Tibial artery (tissue), 4 donors: ENCODE measurements at regions not wholly inside any gene's neighbourhood (a gene's known extent, or its start where the extent isn't known, plus 50 kb on each side); places are given as distances from the start of the nearest gene placed in this dataset.

ENCODE experiments used
- DNase-seq, 2 donors: peaks; one replicate each; pipeline ENCODE4 v3.0.0-alpha.2; 2019
- H3K27ac ChIP-seq, 2 donors: fragments of 200-600 bp; sonication (generic) in 1 of 2; 1 replicate in 1 of 2; 2 replicates in 1 of 2; pipeline ENCODE4 v1.5.1; 2018 to 2019; ENCODE audit warnings: mild to moderate bottlenecking in 1 of 2
- H3K27me3 ChIP-seq, 2 donors: fragments of 200-600 bp; sonication (generic) in 1 of 2; one replicate each; pipeline versions ENCODE4 v1.5.1 to v1.6.0; 2016 to 2019
- H3K36me3 ChIP-seq, 3 donors: fragments of 200-600 bp; sonication (generic) in 2 of 3; one replicate each; pipeline ENCODE4 v1.5.1; 2016 to 2019; ENCODE audit warnings: mild to moderate bottlenecking in 2 of 3
- H3K4me1 ChIP-seq, 4 donors: fragments of 200-600 bp; sonication (generic) in 2 of 4; 1 replicate in 3 of 4; 2 replicates in 1 of 4; pipeline ENCODE4 v1.5.1; 2016 to 2019
- H3K4me3 ChIP-seq, 2 donors: fragments of 200-600 bp; sonication (generic) in 1 of 2; 1 replicate in 1 of 2; 2 replicates in 1 of 2; pipeline ENCODE4 v1.5.1; 2018 to 2019; ENCODE audit warnings: mild to moderate bottlenecking in 2 of 2
- H3K9me3 ChIP-seq, 3 donors: fragments of 200-600 bp; sonication (generic) in 1 of 3; one replicate each; pipeline ENCODE4 v1.5.1; 2016 to 2019
- CTCF ChIP-seq, 2 experiments: fragments of 200-600 bp in 1 of 2; fragments of 450-650 bp in 1 of 2; IDR thresholded peaks; one replicate each; pipeline ENCODE4 v1.5.1; 2017 to 2019; ENCODE audit warnings: antibody characterized with exemption in 2 of 2, mild to moderate bottlenecking in 1 of 2, moderate library complexity in 1 of 2
- intact Hi-C: fragments of 100-400 bp; cut with DNase I; formaldehyde crosslinking; loops from one replicate; pipeline ENCODE4 v1.15.0; 2023; ENCODE audit warnings: low total_unique reads

GRCh38 chr4:187183826-187184225 is 460.2 kb upstream of the FAT1 start:
- Histone ChIP-seq H3K4me1 (peaks cover 0 to 2% (median 0%) of the 10 kb centered on the region in 4 donors), H3K9me3 (no peaks in the 10 kb centered on the region), H3K36me3 (no peaks in the 10 kb centered on the region), H3K4me3 (no peak overlapping the region), H3K27me3 (no peaks in the 10 kb centered on the region), H3K27ac (no peak overlapping the region)
- DNase-seq: no peak
- intact Hi-C loops: no loop called here
- no peak for TF ChIP-seq CTCF (IDR thresholded peaks at IDR 0.05)

- H3K4me1 ChIP-seq: no peaks in the 10 kb centered on the region
- no peaks in the 10 kb centered on the region for H3K9me3 ChIP-seq
- TF ChIP-seq CTCF (IDR thresholded peaks at IDR 0.05): no peak
- H3K27ac ChIP-seq: no peak overlapping the region
- H3K27me3 ChIP-seq: no peaks in the 10 kb centered on the region
- no peaks in the 10 kb centered on the region for H3K36me3 ChIP-seq
- no peak for DNase-seq
- no peak overlapping the region for H3K4me3 ChIP-seq
- intact Hi-C loops: no loop called here
Observed at GRCh38 chr4:187184508-187184907, 460.9 kb upstream of the FAT1 start.

- no peaks in the 10 kb centered on the region for H3K36me3 ChIP-seq
- H3K4me1 ChIP-seq: no peaks in the 10 kb centered on the region
- no peak for TF ChIP-seq CTCF (IDR thresholded peaks at IDR 0.05)
- H3K27me3 ChIP-seq: no peaks in the 10 kb centered on the region
- no peak overlapping the region for H3K4me3 ChIP-seq
- intact Hi-C loops: no loop called here
- no peaks in the 10 kb centered on the region for H3K9me3 ChIP-seq
- no peak for DNase-seq
- H3K27ac ChIP-seq: no peak overlapping the region
Observed at GRCh38 chr4:187188118-187188517, 464.5 kb upstream of the FAT1 start.

- Histone ChIP-seq H3K4me3 (no peak overlapping the region), H3K27me3 (no peaks in the 10 kb centered on the region), H3K27ac (no peak overlapping the region), H3K4me1 (no peaks in the 10 kb centered on the region), H3K36me3 (no peaks in the 10 kb centered on the region), H3K9me3 (no peaks in the 10 kb centered on the region)
- no peak for DNase-seq
- intact Hi-C loops: no loop called here
- TF ChIP-seq CTCF (IDR thresholded peaks at IDR 0.05): no peak
Observed at GRCh38 chr4:187188741-187189140, 465.1 kb upstream of the FAT1 start.

GRCh38 chr4:187190390-187190789 is 466.7 kb upstream of the FAT1 start:
- H3K4me3 ChIP-seq: no peak overlapping the region
- intact Hi-C loops: no loop called here
- no peak overlapping the region for H3K27ac ChIP-seq
- no peaks in the 10 kb centered on the region for H3K9me3 ChIP-seq
- H3K36me3 ChIP-seq: no peaks in the 10 kb centered on the region
- no peak for TF ChIP-seq CTCF (IDR thresholded peaks at IDR 0.05)
- no peak for DNase-seq
- no peaks in the 10 kb centered on the region for H3K27me3 ChIP-seq
- H3K4me1 ChIP-seq: no peaks in the 10 kb centered on the region

GRCh38 chr4:187191676-187192075 is 468.0 kb upstream of the FAT1 start:
- Histone ChIP-seq H3K27ac (no peak overlapping the region), H3K36me3 (no peaks in the 10 kb centered on the region), H3K27me3 (no peaks in the 10 kb centered on the region), H3K9me3 (no peaks in the 10 kb centered on the region), H3K4me3 (no peak overlapping the region), H3K4me1 (no peaks in the 10 kb centered on the region)
- intact Hi-C loops: no loop called here
- no peak for TF ChIP-seq CTCF (IDR thresholded peaks at IDR 0.05)
- no peak for DNase-seq
